ENCODE measurements at regions not wholly inside any gene's neighbourhood (a gene's known extent, or its start where the extent isn't known, plus 50 kb on each side); places are given as distances from the start of the nearest gene placed in this dataset.

DNA sequence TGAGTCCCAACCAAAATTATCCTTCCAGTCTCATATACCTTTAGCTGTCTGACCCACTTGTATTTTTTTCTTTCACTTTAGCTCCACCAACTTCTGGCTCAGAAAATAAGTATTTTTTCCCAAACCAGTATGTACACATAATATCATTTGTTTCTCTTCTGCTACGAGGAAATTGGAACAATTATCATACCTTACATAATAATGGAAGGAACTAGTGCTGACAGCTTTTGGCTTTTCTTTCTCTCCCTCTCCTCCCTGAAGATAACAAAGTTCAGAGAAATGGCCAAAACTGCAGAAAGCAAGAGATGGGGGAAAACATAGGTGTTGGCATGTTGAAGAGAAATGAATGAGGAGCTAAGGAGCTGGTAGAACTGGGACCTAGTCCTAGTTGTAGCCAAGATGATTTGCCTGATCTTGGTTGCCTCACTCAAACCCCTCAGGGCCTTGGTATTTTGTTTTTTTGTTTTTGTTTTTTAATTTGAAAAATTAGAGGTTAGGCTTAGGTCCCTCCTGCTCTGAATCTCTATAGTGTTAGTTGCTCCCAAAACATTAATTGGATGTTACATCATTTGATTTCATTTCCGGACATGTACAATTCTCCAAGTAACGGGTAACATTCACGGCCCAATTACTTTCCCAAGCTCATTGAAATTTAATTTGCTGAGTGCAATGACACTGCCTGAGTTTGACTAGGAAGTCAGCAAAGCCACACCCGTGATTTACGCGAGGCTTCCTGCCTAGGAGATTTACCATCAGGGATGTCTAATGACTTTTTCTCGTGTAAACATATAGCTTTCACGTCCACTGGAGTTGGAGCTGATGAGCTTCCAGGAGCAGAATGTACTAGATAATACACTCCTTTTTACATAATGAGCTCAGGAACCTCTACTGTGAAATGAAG, 291.6 kb downstream of the TLE1 start:
- TF ChIP-seq EP300 (IDR thresholded peaks at IDR 0.05) (no peak), POLR2A (IDR thresholded peaks at IDR 0.05) (no peak)
- TF ChIP-seq, protein P1, sequence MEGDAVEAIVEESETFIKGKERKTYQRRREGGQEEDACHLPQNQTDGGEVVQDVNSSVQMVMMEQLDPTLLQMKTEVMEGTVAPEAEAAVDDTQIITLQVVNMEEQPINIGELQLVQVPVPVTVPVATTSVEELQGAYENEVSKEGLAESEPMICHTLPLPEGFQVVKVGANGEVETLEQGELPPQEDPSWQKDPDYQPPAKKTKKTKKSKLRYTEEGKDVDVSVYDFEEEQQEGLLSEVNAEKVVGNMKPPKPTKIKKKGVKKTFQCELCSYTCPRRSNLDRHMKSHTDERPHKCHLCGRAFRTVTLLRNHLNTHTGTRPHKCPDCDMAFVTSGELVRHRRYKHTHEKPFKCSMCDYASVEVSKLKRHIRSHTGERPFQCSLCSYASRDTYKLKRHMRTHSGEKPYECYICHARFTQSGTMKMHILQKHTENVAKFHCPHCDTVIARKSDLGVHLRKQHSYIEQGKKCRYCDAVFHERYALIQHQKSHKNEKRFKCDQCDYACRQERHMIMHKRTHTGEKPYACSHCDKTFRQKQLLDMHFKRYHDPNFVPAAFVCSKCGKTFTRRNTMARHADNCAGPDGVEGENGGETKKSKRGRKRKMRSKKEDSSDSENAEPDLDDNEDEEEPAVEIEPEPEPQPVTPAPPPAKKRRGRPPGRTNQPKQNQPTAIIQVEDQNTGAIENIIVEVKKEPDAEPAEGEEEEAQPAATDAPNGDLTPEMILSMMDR (IDR thresholded peaks at IDR 0.05), result no peak
